NCI-H2029 (cell line): ENCODE measurements at regions not wholly inside any gene's neighbourhood (a gene's known extent, or its start where the extent isn't known, plus 50 kb on each side); places are given as distances from the start of the nearest gene placed in this dataset.
"Not testable (repeated sequence)": the region's sequence is repeated elsewhere in the genome, so short reads cannot be mapped to it uniquely, and the experiment has no call there.

Experiments
- DNase-seq: peaks from one replicate; lab custom pipeline; 2025; lab: John Stamatoyannopoulos, UW

DNA sequence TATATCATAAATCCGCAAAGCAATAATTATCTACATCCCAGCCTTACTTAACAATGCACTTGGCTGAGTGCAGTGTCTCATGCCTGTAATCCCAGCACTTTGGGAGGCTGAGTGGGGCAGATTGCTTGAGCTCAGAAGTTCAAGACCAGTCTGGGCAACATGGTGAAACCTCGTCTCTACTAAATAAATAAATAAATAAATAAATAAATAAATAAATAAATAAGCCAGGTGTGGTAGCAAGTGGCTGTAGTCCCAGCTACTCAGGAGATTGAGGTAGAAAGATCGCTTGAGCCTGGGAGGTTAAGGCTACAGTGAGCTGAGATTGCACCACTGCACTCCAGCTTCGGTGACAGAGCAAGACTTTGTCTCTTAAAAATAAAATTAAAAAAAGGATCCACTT, 898.1 kb downstream of the DNAJB9 start:
- DNase-seq, result not testable (repeated sequence)

DNA sequence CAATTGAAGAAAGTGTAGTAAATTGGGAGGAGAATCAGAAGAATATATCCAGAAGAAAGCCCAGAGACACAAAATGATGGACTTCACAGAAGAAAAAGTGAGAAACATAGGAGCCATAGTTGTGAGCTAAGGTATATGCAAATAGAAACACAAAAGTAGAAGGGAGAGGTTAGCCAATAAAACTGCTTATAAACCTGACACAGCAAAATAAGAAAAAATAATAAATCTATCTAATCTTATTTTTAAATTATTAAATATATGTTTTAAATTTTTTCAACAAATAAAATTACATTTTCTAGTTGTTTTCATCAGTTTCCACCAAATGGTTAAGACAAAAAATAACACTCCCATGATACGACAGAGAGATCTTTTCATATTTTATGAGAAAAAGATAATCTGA, 903.5 kb downstream of the DNAJB9 start:
- no peak for DNase-seq

DNA sequence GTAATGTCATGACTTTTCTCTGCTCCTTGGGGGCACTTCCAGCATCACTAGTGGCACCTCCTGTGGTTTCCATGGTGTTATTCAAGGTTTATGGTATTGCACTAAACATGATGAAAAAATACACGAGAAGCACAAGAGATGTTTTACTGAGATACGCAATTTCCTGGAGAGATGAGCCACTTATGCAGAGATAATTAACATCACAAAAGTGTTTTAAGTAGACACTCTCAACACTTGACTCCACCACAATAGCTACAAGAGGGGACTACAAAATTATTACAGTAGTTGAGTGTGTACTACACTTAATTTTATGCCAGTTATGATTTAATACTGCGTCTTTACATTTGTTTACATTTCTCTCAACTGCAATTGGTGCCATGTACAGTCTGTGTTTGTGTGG, 906.7 kb downstream of the DNAJB9 start:
- no peak for DNase-seq

DNA sequence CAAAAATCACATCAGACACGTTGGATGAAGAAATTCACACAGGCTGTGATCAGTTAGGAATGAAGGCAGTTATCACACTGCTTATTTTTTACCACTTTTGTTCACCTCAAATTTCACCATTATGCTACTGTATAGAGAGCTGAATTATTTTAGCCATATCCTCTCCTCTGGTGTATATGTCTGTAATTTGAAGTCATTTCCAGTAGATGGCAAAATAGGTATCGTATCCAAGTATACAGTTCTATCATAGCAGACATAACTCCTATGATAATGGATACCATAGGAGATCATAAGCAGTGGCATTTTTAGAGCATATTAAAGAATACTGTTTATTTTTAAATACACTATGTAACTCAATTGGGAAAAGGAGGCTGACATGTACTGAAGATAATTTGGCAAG, 909.7 kb downstream of the DNAJB9 start:
- DNase-seq, result no peak

DNA sequence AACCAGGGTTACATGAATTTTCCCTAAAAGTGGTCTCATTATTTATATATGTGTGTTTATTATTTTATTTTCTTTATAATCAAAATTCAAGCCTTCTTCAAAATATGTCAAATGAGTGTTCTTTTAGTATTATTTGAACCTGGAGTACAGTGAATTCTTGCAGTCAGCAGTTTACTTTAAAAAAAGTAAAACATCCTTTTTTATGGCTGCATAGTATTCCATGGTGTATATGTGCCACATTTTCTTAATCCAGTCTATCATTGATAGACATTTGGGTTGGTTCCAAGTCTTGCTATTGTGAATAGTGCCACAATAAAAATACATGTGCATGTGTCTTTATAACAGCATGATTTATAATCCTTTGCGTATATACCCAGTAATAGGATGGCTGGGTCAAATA, 920.9 kb downstream of the DNAJB9 start:
- DNase-seq, result not testable (repeated sequence)

DNA sequence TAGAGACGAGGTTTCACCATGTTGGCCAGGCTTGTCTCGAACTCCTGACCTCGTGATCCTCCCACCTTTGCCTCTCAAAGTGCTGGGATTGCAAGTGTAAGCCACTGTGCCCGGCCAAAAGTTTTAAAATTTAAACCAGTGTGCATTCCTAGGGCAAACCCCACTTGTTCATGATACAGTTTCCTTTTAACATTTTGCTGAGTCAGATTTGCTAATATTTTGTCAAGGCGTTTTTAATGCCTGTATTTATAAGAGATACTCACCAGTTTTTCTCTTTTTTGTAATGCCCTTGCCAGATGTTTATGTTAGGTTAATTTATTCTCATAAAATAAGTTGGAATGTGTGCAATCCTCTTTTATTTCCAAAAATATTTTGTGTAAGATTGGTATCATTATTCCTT, 927.4 kb downstream of the DNAJB9 start:
- no peak for DNase-seq

DNA sequence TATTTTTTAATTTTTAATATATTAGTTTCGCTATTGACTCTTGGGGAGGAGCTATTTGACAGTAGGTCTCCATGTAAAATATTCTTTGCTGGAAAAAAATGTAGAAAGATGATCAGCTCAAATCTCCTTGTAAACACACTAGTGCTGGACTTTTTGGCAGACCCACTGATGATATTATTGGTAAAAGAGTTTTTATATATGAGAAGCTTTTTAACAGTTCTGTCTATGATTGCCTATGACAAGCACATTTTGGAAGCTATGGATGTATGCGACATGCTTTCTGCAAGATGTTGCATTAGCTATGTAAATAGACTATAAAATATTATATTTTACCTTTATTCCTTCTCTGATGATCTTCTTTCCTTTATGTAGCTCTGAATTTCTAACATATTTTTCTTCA, 928.5 kb downstream of the DNAJB9 start:
- no peak for DNase-seq

DNA sequence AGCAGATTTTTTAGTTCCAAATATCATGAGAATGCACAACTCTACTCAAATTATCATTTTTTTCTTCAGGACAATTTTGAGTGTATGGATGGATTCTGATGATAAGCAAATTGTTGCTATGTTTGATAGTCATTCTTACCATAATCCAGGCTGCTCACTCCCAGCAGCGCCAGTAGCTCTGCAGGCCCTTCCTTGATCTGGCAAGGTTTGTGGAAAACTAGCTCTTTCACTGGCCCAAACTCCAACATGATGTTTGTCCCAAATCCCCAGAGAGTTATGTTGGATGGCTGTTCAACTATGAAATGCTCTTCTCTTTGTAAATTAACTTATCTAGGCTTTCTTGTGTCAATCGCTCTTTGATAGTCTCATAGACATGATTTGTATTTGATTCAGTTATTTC, 933.7 kb downstream of the DNAJB9 start:
- DNase-seq, result no peak

DNA sequence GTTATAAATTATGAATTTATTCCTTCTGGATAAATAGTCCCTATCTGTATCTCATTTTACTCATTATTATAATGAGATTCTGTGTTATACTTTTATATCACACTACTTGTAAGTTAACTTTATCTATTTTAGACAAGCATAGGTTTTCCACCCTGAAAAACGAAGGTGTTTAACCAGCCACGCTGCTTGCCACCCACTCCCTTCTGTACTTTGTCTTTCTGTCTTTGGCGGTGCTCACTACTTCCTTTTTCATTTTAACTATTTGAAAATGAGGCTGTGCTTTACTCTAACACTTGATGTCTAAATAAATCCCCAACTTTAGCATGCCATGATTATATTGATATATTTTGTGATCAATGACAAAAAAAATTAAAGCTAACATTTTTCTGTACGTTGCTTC, 952.9 kb downstream of the DNAJB9 start:
- no peak for DNase-seq

DNA sequence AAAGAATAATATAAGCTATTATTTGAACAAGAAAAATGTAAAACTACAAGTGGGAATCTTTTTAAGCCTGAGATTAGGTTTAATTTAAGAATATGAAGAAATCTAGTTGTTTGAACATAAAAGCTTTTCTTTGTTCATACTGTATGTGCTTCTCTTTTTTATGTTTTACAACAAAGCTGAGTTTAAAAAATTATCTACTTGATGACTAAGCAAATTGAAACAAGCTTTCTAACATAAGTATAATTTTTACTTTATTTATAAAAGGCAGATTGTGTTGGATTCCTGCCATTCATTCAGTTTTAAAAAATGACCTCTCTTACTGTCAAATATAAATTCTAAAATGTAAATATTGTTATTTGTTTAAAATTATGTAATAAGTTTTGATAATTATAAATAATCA, 958.2 kb downstream of the DNAJB9 start:
- no peak for DNase-seq

DNA sequence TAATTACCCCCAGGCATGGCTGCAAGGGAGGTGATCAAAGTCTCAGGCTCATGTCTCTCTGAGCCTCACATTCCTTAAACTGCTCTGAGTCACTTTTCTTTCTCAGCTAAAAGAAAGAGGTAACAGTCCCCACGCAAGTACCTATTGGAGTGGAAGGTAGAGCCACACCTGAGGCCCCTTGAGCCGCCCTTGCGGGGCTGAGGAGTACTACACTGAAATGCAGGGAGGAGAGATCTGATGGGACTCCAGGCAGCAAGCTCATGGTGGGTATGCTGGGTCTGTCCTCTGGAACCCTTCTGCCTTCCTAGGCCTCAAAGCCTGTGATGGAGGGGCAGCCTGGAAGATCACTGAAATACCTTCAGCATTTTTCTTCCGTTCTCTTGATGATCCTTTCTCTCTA, 960.0 kb downstream of the DNAJB9 start:
- DNase-seq, result no peak

DNA sequence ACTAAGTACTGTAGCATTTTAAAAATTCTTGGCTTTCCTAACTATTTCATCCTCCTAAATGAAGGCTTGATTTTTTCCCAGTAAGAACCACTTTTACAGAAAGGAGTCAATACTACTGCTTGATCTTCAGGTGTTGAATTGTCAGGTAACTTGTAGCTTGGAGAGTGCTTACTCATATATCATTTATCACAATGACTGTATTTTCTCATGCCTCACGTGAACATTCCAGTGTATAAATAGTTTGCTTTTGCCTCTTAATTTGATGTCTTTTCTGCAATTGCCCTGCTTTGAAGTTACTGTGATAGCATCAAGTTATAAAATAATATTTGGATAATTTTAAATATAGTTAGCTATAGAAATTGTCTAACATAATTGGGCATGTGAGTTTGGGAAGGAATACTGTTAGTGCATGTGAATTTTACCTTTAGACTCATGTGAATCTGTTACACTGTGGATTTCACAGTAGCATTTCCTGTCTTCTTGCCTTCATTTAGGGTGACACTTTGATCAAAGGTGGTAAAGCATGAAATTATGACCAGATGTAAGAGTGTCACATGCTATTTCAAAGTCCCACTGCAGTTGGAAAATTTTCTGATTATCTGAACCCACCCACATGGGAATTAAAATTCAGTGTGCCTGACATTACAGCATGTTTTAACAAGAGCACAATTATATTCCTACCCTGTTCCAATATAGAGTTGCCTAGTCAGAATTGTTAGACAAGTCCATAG, 962.8 kb downstream of the DNAJB9 start:
- DNase-seq, result no peak

DNA sequence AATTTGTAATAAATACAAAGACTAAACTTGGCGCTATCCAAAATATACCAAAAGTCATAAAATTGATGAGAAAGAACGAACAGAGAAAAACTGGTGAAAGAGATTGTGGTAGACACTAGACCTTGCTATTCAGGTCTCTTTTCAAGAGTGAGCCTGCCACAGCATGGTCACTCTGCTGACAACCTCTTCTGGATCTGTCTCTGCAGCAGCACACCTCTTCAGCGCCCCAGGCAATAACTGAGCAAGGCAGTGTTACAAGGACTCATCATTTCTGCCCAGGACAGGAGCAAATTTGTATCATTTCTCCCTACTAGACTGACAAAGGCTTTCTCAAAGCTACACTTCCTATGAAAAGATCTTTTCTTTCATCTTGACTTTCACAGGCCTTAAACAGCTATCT, 976.0 kb downstream of the DNAJB9 start:
- DNase-seq, result no peak

DNA sequence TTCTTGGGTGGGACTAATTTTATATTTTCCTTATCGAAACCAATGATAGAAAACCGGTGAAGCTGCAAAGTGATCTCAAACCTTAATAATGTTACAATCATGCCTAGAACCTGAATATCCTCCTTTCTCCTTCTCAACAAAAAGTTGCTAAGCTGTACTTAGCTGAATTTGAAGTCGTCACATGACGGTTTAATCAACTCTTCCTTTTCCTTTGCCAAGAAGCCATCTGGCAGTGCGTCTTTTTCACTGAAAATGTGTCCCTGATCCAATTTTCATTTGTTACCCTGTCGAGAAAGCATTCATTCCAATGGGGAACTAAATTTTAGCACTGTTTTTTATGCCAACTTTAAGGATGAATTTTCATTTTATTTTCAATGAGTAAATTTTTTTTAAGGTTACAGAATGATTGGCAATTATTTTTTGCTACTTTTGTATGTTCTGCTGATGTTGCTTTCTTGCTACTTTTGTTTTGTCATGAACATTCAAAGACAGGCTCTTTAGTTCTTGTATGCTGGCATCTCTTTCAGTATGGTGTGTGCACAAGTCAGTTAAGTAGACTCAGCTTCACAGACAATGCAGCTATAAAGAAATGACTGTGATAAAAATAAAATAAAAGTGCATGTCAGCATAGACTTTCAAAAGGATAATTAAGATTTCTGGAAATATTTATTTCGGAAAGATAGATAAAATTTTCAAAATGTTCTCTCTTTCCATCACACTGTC, 980.0 kb downstream of the DNAJB9 start:
- no peak for DNase-seq

DNA sequence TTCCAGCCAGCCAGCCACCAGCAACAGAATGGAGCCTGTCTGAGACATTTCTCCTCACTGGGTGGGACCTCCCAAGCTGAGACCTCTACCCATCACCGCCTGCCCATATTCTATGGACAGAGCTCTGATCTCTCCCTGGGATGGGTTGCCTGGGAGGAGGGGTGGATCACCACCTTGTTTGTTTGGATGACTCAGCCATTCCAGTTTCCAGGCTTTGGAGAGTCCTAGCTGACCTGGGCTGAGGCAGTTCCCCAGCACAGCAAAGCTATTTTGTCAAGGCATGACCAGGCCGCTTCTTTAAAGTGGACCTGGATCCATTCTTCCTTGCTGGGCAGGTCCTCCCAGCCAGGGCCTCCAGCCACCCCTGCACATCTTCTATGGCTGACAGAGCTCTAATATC, 982.3 kb downstream of the DNAJB9 start:
- no peak for DNase-seq

DNA sequence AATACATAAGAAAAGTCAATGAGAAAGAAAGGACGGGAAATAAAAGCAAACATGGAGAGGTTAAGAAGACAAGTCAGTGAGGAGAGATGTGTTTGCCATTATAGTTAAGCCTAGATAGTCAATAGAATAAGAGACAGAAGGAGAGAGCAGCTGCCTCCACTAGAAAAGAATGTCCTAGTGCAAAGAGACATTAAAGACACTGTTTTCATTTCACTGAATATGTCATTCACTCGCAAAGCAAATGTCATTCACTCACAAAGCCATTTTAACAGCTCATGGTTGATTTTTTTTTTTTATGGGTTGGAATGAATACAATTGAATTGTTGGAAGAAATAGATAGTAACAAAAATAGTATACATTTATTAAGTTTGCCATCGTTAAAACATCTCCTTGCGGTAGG, 1007.6 kb downstream of the DNAJB9 start:
- DNase-seq, result no peak

DNA sequence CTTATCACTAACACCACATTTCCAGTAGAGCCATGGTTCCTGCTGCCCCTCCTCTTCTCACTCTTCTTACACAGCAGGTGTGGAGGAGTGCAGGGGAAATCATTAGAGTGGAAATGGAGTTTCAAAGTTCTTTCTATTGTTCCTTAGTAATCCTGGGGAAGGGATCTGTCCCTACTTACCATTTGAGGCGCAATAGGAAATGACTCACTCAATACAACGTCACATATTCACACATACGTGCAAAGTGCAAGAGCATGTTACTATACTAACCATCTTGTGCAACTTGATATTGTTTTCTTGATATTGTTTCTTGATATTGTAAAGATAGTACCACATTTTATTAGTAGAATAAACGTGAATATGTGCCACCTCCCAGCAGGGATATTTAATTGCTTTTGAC, 1010.2 kb downstream of the DNAJB9 start:
- no peak for DNase-seq

DNA sequence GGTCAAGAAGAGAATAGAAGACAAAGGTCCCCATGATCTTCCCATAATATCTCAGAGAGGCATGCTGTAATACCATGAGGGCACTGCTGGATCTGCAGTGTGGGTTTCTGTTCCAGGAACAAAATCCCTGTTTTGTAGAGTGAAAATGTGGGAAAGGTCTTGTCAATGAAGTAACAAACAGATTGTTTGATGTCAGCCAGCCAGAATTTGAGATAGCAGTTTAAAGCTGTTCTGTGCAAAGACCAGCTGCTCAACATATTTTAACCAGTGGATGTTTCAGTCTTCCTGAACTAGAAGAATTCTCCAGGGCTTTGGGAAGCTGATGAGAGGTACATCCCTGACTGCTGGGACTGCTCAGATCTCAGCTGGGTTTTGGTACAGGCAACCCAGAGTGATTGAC, 1012.5 kb downstream of the DNAJB9 start:
- DNase-seq, result no peak

DNA sequence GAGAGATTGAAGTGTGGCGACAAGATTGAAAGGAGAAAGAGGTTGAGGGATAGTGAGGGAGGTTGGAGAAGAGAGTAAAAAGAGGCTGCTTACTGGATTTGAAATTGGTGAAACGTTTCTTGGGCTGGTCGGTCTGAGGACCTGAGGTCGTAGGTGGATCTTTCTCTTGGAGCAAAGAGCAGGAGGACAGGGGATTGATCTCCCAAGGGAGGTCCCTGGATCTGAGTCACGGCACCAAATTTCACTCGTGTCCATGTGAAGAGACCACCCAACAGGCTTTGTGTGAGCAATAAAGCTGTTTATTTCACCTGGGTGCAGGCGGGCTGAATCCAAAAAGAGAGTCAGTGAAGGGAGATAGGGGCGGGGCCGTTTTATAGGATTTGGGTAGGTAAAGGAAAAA, 1027.3 kb downstream of the DNAJB9 start:
- DNase-seq, result not testable (repeated sequence)

DNA sequence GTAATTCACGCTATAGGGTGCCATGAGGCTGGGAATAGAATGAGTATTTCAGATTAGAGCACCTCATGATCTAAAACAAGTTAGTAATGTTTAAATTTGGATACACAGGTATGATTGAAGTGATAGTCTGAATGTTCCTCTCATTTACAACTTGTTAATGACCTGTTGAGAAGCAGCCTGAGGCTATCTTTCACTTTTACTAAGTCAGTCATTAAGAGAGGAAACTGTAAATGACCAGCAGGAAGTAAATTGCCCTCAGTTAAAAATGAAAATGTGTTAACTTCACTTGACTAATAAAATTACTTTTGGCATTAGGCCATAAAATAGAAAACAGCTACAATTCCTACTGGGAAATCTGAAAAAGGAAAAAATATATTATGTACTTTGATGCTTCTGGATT, 1042.0 kb downstream of the DNAJB9 start:
- no peak for DNase-seq

DNA sequence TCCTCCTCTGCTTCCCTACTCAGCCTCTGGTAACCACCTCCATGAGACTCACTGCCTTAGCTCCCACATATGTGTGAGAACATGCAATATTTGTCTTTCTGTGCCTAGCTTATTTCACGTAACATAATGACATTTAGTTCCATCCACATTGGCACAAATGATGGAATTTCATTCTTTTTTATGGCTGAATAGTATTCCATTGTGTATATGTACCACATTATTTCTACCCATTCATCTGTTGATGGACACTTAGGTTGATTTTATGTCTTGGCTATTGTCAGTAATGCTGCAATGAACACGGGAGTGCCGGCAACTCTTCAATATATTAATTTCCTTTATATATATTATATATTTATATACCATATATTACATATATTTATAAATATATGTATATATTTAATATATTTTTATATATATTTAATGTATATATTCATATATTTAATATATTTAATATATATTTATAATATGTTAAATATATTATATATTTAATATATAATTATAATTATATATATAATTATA, 1046.9 kb downstream of the DNAJB9 start:
- no peak for DNase-seq

DNA sequence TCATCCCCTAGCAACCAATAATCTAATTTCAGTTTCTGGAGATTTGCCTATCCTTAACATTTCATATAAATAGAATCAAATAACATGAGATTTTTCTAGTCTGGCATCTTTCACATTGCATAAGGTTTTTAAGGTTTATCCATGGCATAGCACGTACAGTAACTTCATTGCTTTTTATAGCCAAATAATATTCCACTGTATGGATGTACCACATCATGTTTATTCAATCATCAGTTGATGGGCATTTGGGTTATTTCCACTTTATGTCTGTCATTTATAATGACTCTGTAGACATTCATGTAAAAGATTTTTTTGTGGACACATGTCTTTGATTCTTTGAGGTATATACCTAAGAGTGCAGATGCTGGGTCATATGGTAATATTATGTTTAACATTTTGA, 1052.6 kb downstream of the DNAJB9 start:
- DNase-seq, result no peak

DNA sequence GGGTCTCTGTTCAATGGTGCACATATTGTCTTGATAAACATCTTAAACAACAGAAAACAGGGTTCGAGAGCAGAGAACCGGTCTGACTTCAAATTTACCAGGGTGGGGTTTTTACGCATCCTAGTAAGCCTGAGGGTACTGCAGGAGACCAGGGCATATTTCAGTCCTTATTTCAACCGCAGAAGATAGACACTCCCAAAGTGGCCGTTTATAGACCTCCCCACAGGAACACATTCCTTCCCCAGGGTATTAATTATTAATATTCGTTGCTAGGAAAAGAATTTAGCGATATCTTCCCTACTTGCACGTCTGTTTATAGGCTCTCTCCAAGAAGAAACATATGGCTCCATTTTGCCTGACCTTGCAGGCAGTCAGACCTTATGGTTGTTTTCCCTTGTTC, 1063.2 kb downstream of the DNAJB9 start:
- DNase-seq, result not testable (repeated sequence)

DNA sequence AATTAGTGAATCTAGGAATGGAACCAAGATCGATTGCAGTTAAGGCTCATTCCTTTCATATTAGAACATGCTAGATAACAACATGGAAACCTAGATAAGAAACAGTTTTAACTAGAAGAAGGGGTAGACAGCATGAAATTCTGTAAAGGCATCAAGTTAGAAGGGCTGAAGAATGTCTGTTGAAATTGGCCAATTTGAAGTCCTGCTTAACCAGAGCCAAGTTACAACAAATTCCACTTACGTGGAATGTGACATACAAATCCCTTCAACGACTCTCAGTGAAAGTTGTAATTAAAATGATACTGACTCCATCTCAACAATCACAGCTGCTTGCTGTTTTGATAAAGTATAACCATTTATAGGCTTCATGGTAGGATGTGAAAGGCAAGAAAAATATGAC, 1065.7 kb downstream of the DNAJB9 start:
- no peak for DNase-seq
